OCI-LY7 (cell line): ENCODE measurements at regions not wholly inside any gene's neighbourhood (a gene's known extent, or its start where the extent isn't known, plus 50 kb on each side); places are given as distances from the start of the nearest gene placed in this dataset.

Experiments
- BruUV-seq: library from RNA; stranded (reverse); fragments of 400-500 nt; replicated peaks from 2 replicates; lab custom pipeline; 2021; lab: Mats Ljungman, UMichigan
- CTCF ChIA-PET: fragments of 300-600 bp; sonication (Branson Sonifier 250); formaldehyde crosslinking; loops from one replicate; lab custom pipeline; 2022; ENCODE audit warnings: antibody characterized with exemption; ENCODE audit not compliant: unreplicated experiment; lab: Charles Lee
- POLR2A ChIA-PET: fragments of 300-600 bp; sonication (Branson Sonifier 250); formaldehyde crosslinking; loops from one replicate; lab custom pipeline; 2022; ENCODE audit warnings: antibody characterized with exemption; lab: Charles Lee
- DNase-seq: peaks from one replicate; pipeline ENCODE4 v3.0.0-alpha.2; 2015; ENCODE audit warnings: low spot score
- H2AFZ ChIP-seq: fragments of 200-600 bp; sonication (generic), shearing (Covaris generic); 2 replicates; pipeline ENCODE4 v1.6.1; 2014; ENCODE audit warnings: mild to moderate bottlenecking, antibody characterized with exemption, low read length, moderate library complexity
- H3K27ac ChIP-seq: fragments of 200-600 bp; sonication (generic); 2 replicates; pipeline ENCODE4 v1.5.1; 2014; ENCODE audit warnings: mixed run types, low read depth, mild to moderate bottlenecking, moderate library complexity, low read length, inconsistent platforms; ENCODE audit not compliant: poor library complexity, severe bottlenecking
- H3K36me3 ChIP-seq: fragments of 200-600 bp; sonication (generic); 2 replicates; pipeline ENCODE4 v1.6.1; 2014; ENCODE audit warnings: mild to moderate bottlenecking, antibody characterized with exemption, low read length, moderate library complexity, mixed read lengths; ENCODE audit not compliant: insufficient read depth
- H3K4me1 ChIP-seq: fragments of 200-600 bp; sonication (generic); 2 replicates; pipeline ENCODE4 v1.5.1; 2014; ENCODE audit warnings: mild to moderate bottlenecking, low read length; ENCODE audit not compliant: insufficient read depth, poor library complexity, severe bottlenecking
- H3K4me2 ChIP-seq: fragments of 200-600 bp; sonication (generic); 2 replicates; pipeline ENCODE4 v1.6.1; 2014; ENCODE audit warnings: mild to moderate bottlenecking, low read length
- H3K4me3 ChIP-seq: fragments of 200-600 bp; sonication (generic); 2 replicates; pipeline ENCODE4 v1.5.1; 2014; ENCODE audit warnings: mild to moderate bottlenecking, low read depth, low read length; ENCODE audit not compliant: poor library complexity, severe bottlenecking
- H3K79me2 ChIP-seq: fragments of 200-600 bp; sonication (generic); 2 replicates; pipeline ENCODE4 v1.6.1; 2016; ENCODE audit warnings: low read depth, mild to moderate bottlenecking, low read length, moderate library complexity, mixed read lengths; ENCODE audit not compliant: insufficient read depth
- H3K9me2 ChIP-seq: fragments of 200-600 bp; sonication (generic); 2 replicates; pipeline ENCODE4 v1.6.1; 2016; ENCODE audit warnings: mild to moderate bottlenecking, low read length, mixed read lengths; ENCODE audit not compliant: insufficient read depth
- H3K9me3 ChIP-seq: fragments of 200-600 bp; sonication (generic); 2 replicates; pipeline ENCODE4 v1.6.1; 2014; ENCODE audit warnings: mild to moderate bottlenecking, mixed run types, low read length, mixed read lengths
- H4K20me1 ChIP-seq: fragments of 200-600 bp; sonication (generic); 2 replicates; pipeline ENCODE4 v1.6.1; 2014; ENCODE audit warnings: mild to moderate bottlenecking, antibody characterized with exemption, low read length, moderate library complexity, mixed read lengths; ENCODE audit not compliant: insufficient read depth
- EZH2phosphoT487 ChIP-seq: fragments of 200-600 bp; sonication (generic); IDR thresholded peaks from 2 replicates; pipeline ENCODE4 v1.6.1; 2018; ENCODE audit warnings: low read depth, borderline replicate concordance, mild to moderate bottlenecking, mixed run types, antibody characterized with exemption, low read length, moderate library complexity, mixed read lengths
- intact Hi-C: fragments of 100-400 bp; cut with micrococcal nuclease; formaldehyde crosslinking; loops from one replicate; pipeline ENCODE4 v1.10.0; 2022; ENCODE audit not compliant: unreplicated experiment
- TF ChIP-seq, protein P1 (sequence below): fragments of 200-600 bp; sonication (generic); conservative IDR thresholded peaks from 2 replicates; pipeline ENCODE4 v1.5.1; 2014; ENCODE audit warnings: mild to moderate bottlenecking, antibody characterized with exemption, low read length, moderate library complexity, mixed read lengths

DNA sequence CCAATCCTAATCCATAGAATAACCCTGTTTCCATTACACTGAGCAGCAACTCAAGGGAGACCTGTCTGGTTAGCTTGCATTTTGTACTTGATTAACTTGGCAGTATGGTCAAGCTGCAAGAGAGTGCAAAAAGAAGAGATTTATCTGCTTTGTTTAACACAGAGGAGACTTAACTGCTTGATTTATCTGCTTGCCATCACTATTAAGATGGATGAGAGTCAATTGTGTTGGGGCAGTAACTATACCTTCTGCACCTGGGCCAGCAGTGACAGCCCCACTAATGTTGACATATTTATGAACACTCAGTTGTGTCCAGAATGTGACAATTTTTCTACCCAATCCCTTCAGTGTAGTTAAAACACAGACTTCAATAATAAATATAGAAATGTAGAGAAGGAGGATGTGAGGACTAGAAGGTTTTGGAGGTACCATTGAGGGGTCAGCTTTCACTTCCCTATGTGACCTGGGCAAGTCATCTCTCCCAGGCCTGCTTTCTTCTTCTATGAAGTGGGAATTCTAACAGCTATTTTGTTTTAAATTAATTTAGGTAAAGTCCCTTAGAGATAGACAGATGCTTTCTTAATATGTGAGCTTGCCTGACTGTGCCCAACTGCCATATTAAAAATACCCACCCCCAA, 159.1 kb upstream of the KCNK2 start:
- intact Hi-C loops, result no loop called here

DNA sequence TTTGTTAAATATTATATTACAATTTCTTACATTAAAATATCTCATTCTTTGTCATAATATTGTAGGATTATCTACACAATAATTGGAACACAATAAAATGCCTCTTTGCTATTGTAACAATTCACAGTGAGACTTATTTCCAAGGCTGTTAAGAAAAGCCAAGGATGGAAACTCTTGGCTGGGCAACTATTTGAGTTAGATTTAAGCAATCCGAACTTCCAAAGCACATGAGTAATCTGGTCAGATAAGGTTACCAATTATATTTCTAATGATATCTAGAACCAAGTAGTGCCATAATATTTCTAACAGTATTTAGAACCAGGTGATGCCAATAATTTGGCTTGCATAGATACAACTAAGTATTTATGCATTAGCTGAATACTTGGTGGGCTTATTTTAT, 154.7 kb upstream of the KCNK2 start:
- DNase-seq, result no peak
- TF ChIP-seq, protein P1, sequence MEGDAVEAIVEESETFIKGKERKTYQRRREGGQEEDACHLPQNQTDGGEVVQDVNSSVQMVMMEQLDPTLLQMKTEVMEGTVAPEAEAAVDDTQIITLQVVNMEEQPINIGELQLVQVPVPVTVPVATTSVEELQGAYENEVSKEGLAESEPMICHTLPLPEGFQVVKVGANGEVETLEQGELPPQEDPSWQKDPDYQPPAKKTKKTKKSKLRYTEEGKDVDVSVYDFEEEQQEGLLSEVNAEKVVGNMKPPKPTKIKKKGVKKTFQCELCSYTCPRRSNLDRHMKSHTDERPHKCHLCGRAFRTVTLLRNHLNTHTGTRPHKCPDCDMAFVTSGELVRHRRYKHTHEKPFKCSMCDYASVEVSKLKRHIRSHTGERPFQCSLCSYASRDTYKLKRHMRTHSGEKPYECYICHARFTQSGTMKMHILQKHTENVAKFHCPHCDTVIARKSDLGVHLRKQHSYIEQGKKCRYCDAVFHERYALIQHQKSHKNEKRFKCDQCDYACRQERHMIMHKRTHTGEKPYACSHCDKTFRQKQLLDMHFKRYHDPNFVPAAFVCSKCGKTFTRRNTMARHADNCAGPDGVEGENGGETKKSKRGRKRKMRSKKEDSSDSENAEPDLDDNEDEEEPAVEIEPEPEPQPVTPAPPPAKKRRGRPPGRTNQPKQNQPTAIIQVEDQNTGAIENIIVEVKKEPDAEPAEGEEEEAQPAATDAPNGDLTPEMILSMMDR, result no peak
- TF ChIP-seq EZH2phosphoT487, result no peak
- Histone ChIP-seq H3K4me3 (no peak overlapping the region), H3K4me2 (no peak overlapping the region), H4K20me1 (no peaks in the 10 kb centered on the region), H3K9me2 (no peaks in the 10 kb centered on the region), H3K9me3 (no peaks in the 10 kb centered on the region), H2AFZ (no peak overlapping the region), H3K27ac (no peak overlapping the region), H3K4me1 (no peaks in the 10 kb centered on the region), H3K36me3 (no peaks in the 10 kb centered on the region), H3K79me2 (no peaks in the 10 kb centered on the region)
- no TSS peak for BruUV-seq
- ChIA-PET CTCF (no interaction called here), POLR2A (no interaction called here)
- intact Hi-C loops, result no loop called here

More for the DNA sequence above, 159.1 kb upstream of the KCNK2 start:
- Histone ChIP-seq H3K9me3 (no peaks in the 10 kb centered on the region), H2AFZ (no peak overlapping the region), H3K79me2 (no peaks in the 10 kb centered on the region), H4K20me1 (no peaks in the 10 kb centered on the region), H3K9me2 (no peaks in the 10 kb centered on the region), H3K4me2 (no peak overlapping the region), H3K4me3 (no peak overlapping the region), H3K36me3 (no peaks in the 10 kb centered on the region), H3K27ac (no peak overlapping the region), H3K4me1 (no peaks in the 10 kb centered on the region)
- no TSS peak for BruUV-seq
- ChIA-PET POLR2A (interaction anchor here (1.5 kb wide), 1 partner anchor 13 kb away, joined by 3 read pairs; no protein-coding TSS in a partner anchor), CTCF (no interaction called here)
- no peak for TF ChIP-seq EZH2phosphoT487
- TF ChIP-seq, protein P1, result no peak
- no peak for DNase-seq

DNA sequence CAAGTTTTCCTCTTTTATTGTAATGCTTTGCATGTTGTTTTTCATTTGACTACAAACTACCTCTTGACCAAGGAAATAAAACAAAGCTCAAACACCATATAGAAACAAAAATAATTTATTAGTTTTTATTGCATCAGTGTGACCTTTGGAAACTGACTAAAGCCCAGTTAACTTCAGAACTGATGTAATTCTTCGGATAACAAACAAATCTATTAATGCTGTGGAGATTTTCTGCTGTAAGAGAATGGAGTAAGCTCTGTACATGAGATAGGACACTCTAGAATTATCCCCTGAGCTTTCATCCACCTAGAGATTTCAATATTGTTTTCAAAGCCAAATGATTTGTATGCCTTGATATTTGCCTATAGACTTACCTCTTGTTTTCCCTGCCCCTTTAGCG, 154.0 kb upstream of the KCNK2 start:
- Histone ChIP-seq H3K36me3 (no peaks in the 10 kb centered on the region), H3K4me3 (no peak overlapping the region), H3K27ac (no peak overlapping the region), H3K4me2 (no peak overlapping the region), H3K4me1 (no peaks in the 10 kb centered on the region), H2AFZ (no peak overlapping the region), H3K79me2 (no peaks in the 10 kb centered on the region), H3K9me3 (no peaks in the 10 kb centered on the region), H4K20me1 (no peaks in the 10 kb centered on the region), H3K9me2 (no peaks in the 10 kb centered on the region)
- ChIA-PET POLR2A (interaction anchor here (0.8 kb wide), 1 partner anchor 201 kb away, joined by 4 read pairs; no protein-coding TSS in a partner anchor), CTCF (no interaction called here)
- BruUV-seq, result no TSS peak
- TF ChIP-seq, protein P1, result no peak
- TF ChIP-seq EZH2phosphoT487, result no peak
- no peak for DNase-seq
- intact Hi-C loops, result no loop called here
